Amygdala (tissue), 56 donors: ENCODE measurements at regions not wholly inside any gene's neighbourhood (a gene's known extent, or its start where the extent isn't known, plus 50 kb on each side); places are given as distances from the start of the nearest gene placed in this dataset.
"Not testable (repeated sequence)": the region's sequence is repeated elsewhere in the genome, so short reads cannot be mapped to it uniquely, and the experiment has no call there.

ENCODE experiments used
- DNase-seq, 56 donors: peaks; one replicate each; lab custom pipeline; 2025; lab: John Stamatoyannopoulos, UW

DNA sequence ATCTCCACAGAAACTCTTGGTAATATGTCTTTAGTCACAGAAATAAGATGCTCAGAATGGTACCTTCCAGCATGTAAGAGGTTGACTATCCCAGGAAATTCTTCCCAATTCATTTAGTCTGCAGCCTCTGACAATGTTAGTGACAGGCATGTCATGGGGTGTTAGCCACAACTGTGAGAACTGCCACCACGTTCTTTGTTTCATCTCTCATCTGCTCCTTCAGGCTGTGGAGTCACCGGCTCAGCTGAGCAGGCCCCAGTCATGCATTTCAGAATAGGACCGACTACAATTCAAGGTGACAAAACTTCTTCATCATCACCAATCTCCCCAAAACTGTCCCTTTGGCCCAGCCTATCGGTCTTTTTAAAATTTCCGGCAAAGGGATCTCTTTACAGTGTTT lies 167.5 kb downstream of the AKAIN1 start:
- no peak for DNase-seq

DNA sequence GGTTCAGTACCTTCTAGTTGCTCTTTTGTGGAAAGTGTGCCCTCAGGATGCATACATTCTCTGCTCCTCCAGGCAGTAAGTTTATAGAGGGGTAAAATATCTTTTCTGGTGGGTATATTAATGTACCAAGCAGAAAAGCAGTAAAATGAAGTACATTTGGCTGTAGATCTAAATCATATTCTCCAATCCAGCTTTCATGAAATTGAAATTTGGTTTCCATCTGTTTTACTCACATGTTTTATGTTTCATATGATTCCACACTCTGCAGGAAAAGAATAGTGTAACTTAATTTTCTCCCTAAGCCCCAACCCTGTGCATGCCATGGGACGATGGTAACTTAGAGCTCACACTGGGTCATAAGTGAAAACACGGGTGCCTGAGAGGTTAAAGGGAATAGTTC lies 172.3 kb downstream of the AKAIN1 start:
- no peak for DNase-seq

DNA sequence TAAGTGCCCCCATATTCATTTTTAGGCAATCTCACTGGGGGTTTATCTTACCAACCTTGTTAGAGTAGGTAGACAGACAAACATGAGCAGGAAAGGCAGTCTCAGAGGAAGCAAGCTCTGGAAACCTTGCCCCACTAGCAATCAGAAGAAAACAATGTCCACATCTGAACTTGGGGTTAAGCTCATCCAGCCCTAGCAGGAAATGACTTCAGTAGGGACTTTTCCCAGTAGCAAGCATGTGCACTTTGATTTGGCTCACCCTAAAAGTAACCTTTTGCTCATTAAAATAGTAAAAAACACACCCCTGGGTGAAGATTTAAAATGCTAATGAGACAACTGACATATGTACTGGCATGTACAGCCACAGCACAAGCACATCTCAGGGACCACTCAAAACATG lies 175.5 kb downstream of the AKAIN1 start:
- no peak for DNase-seq

DNA sequence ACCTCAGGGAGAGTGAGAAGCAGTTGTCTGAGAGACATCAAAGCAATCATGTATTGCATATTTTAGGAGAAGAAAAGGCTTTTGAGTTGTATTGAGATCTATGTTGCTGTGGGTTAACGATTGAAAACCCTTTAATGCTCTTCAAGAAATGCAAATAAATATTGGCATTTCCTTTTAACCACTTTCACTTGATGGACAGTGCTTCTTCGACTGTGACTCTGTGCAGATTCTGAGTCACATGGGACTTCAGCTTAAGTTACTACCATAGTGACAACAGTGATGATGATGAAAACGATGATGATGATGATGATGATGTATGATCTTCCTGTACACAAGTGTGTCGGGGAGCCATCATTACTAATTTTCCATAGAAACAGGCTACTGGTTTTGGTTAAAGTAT lies 181.8 kb downstream of the AKAIN1 start:
- DNase-seq = no peak

DNA sequence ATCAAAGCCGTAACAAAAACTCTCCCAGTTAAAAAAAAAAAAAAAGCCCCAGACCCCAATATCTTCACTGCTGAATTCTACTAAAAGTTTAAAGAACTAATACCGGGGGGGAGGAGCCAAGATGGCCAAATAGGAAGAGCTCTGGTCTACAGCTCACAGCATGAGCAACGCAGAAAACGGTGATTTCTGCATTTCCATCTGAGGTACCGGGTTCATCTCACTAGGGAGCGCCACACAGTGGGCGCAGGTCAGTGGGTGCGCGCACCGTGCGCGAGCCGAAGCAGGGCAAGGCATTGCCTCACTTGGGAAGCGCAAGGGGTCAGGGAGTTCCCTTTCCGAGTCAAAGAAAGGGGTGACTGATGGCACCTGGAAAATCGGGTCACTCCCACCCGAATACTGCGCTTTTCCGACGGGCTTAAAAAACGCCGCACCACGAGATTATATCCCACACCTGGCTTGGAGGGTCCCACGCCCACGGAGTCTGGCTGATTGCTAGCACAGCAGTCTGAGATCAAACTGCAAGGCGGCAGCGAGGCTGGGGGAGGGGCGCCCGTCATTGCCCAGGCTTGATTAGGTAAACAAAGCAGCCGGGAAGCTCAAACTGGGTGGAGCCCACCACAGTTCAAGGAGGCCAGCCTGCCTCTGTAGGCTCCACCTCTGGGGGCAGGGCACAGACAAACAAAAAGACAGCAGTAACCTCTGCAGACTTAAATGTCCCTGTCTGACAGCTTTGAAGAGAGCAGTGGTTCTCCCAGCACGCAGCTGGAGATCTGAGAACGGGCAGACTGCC lies 192.8 kb downstream of the AKAIN1 start:
- not testable (repeated sequence) for DNase-seq

DNA sequence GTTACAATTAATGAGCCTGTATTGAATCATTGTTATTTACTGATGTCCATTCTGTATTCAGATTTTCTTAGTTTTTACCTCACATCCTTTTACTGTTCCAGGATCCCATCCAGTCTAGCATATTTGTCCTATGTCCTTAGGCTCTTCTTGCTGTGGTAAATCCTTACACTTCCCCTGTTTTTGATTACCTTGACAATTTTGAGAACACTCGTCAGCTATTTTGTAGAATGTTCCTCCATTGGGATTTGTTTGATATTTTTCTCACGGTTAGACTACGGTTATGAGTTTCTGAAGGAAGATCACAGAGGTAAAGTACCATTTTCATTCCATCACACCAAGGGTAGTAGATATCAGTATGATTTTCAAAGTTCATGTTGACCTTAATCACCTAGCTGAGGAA lies 202.3 kb downstream of the AKAIN1 start:
- DNase-seq = no peak

DNA sequence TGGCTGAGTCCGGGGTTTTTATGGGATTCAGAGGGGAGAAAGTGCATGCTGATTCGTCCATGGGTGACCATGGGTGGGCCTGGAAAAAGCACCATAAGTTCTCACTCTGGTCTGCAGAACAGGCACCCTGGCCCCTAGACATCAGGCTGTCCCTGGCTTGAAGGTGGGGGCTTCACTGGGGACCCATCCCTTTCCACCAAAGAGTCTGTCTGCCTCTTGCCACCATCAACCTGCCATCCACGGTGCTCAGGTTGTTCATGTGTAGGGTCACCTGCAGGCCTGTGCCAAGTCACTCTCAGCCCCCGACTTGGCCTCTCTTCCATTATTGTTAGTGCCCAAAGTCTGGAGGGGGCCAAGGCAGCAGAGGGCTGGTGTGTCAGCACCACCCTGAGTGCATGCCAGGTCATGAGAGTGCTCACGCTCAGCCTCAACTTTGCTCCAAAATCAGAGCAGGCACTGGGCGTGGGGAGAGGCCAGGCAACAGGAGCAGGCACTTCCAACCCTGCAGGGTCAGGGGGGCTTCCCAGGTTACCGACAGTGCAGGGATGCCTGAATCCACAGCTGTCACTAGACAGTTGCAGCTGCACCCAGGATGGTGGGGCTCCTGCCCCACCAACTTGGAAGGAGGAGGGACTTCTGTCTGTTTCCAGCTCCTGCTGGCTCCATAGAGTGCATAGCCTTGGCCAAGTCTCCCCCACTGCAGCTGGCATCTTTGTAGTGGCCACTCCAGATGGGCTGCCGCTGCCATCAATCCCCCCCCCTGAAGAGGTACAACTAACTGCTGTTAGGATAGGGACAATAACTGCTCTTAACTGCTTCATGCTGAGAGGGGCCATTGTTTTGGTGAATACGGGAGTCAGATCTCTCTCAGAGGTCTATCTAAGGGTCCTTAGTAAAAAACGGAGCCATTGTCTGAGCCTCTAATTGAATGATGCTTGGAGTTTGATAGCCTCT lies 209.3 kb downstream of the AKAIN1 start:
- no peak for DNase-seq

DNA sequence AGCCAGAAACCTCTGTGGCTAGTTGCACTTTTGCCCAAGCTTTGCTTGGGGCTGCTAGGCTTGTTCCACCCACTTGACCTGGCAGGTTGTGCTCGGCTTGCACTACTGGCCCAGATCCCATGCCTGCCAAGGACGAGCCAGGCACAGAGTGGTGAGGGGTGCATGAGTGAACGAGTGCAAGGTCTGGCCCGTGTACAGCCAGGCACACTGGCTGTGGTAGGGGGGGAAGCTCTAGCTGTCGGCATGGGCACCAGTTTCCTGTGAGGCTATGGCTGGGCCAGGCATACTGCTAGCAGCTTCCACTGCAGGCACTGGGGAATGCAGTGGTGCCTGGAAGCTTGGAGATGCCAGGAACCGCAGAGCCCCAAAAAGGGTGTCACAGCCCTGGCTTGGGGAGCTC lies 210.4 kb downstream of the AKAIN1 start:
- no peak for DNase-seq

DNA sequence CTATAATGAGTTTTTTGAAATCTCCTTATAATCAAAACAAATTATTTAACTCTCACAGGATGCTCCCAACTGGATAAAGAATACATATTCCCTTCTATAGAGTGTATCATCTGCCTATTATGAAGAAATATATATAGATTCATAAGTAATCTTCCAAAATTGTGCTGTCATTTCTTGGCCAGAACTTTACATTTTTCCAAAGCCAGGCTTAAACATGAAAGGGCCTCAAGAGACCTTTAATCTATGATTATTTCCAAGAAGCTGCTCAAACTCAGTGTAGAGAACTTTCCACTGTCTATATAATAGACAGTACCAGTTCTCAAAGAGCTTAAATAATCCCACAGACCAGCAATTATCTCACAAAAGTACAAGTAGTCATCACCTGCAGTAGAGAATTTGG lies 211.0 kb downstream of the AKAIN1 start:
- DNase-seq = no peak

DNA sequence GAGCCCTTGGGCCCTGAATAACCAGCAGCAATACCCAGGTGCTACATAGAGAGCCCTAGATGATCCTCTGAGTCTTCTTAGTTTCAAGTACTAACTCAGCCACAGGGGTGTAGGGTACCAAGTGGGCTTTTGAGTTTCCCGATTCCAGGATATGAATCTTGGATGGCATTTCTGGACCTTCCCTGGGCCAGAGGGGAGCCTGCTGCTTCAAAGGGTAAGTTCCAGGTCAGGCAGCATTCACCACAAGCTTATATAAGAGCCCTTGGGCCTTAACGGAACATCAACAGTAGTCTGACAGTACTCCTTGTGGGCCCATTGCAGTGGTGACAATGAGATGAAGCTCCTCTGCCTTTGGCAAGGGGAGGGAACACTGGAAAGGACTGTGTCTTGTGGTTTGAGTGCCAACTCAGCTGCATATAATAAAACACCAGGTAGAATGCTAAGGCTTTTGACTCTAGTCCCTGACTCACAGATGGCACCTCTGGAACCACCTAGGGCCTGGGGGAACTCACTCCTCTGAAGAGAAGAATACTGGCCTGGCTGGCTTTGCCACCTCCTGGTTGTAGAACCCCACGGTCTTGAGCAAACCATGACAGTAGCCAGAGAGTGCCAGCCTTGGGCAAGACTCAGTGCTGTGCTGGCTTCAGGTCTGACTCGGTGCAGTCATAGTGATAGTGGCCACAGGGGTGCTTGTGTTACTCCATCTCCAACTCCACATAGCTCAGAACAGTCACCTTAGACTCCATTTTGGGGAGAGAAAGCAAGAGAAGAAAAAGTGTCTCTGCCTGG lies 235.7 kb downstream of the AKAIN1 start:
- no peak for DNase-seq

DNA sequence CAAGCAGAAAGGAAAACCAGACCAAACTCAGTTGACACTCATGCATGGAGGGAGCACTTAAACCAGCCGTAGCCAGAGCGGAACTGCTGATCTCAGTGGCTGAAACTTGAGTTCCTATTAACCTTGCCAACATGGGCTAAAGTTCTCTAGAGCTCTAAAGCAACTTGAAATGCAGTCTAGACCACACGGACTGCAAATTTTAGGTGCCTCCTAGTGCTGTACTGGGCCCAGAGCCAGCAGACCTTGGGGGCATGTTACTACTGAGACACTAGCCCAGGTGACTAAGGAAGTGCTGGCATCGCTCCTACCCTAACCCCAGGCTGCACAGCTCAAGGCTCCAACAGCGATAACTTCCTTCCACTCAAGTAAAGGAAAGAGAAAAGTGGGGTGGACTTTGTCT lies 236.5 kb downstream of the AKAIN1 start:
- no peak for DNase-seq

DNA sequence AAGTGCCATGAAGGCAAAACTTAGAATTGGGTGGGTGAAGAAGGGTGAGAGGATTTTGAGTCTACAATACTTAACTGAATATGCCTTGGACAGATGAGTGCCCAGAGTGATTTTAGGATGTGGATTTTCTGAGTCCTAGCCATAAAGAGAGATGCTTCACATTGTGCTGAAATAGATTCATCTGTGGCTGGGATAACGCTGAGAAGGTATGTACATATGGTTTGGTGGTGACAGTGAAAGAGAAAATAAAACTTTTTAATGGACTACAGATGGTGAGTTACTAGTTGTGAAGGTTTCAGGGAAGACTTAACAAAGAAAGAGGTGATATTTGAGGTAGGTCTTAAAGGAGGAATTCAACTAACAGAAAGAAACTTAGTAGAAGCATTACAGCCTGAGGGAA lies 265.8 kb downstream of the AKAIN1 start:
- DNase-seq = no peak

DNA sequence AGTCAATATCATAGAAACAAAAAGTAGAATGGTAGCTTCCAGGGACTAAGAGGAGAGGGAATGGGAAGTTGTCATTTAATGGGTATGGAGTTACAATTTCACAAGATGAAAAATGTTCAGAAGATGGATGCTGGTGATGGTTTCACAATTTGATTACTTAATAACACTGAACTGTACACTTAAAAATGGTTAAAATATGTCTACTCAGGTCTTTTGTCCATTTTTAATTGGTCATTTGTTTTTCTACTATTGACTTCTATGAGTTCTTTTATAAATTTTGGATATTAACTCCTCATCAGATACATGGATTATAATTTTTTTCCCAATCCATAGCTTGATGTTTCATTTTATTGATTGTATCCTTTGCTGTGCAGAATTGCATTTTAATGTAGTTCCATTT lies 275.5 kb downstream of the AKAIN1 start:
- DNase-seq = no peak

DNA sequence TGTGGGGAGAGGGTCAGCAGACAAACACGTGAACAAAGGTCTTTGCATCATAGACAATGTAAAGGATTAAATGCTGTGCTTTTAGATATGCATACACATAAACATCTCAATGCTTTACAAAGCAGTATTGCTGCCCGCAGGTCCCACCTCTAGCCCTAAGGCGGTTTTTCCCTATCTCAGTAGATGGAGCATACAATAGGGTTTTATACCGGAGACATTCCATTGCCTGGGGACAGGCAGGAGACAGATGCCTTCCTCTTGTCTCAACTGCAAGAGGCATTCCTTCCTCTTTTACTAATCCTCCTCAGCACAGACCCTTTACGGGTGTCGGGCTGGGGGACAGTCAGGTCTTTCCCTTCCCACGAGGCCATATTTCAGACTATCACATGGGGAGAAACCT lies 279.5 kb downstream of the AKAIN1 start:
- DNase-seq = not testable (repeated sequence)

DNA sequence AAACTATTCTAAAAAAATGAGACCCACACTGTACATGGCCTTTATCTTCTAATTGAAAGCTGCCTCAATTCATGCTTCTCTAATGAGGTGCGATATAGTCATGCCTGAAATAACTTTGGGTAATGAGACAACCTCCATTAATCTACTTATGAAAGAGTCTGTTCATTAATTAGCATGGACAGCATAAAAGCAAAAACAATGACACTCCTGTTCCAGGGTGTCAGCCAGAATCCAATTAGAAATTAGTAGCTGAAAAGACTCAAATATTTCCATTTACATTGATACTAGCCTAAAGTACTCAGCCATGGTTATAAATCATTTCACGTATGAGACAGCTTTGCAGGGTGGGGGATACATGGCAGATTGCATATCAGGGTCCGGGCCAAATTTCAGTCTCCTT lies 288.7 kb downstream of the AKAIN1 start:
- DNase-seq = peak in 1 of 56 donors; percentile 1

DNA sequence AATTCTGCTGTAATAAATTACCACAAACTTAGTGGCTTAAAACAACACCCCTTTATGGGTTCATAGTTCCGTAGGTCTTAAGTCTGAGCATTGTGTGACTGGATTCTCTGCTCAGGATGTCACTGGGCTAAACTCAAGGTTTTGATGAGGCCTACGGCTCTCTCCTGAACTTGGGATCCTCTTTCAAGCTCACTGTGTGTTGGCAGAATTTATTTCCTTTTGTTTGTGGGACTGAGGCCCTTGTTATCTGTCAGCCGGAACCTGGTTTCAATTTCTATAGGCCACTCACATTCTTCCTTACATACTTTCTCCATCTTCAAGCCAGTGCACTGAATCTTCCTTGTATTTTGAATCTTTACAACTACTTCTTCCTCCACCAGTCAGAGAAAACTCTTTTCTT lies 290.2 kb downstream of the AKAIN1 start:
- no peak for DNase-seq

DNA sequence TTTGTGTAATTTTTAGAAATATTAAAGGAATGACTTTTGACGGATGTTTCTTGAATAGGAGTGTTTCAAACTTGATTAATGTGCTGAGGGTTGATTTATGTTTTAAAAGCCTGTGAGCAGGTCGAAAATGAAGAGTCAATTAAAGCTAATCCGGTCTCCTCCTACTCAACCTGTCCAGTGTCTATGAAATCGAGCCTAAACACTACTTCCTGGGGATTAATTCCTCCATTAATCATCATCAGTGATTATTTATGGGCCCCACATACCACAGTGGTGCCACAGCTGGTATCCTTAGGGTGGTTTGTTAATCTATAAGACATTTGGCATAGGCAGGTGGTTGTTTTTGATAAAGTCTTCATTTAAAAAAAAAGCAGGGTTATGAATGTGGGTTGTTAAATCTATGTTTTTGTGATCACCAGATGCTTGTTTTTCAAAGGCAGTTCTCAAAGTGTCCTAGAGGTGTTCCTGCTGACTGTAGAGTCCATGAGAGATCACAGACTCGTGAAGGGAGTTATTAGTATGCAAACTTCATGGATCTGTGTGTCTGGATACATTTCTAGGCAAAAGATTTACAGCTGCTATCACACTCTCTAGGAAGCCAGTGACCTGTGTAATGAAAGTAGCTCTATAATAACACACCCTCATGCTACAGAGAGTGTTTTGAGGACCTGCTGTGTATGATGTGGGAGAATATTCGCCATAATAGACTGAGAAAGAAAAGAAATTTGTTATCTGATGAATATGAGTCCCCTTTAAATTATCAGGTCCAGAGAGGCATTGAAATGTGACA lies 308.6 kb downstream of the AKAIN1 start:
- DNase-seq = no peak

DNA sequence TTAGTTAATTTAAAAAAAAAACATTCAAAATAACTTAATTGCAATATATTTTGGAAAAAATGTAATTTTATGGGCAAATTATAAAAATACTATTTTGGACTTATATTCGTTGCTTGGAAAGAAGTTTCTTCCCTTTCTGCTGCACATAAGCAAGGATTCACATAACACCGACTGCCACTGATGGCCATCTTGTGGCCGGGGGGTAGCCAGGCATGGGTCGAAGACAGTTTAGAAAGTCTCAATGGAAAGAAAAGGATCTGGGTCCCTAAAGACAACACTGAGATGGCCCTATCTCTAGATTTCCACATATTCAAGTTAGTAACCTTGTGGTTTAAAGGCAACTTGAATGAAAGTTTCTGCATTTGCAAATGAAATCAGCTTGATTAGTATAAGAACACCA lies 318.6 kb downstream of the AKAIN1 start:
- DNase-seq = no peak

DNA sequence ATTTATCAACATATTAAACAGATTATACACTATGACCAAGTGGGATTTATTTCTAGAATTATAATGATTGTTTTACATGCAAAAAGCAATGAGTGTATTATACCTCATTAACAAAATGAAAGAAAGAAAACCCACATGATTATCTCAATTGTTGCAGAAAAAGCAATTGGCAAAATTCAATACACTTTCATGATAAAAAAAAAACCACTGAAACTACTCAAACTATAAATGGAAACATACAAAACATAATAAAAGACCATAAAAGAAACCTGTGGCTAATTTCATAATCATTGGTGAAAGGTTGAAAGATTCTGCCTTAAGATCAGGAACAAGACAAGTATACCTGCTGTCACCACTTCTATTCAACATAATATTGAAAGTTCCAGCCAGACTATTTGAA lies 325.9 kb downstream of the AKAIN1 start:
- DNase-seq = no peak

DNA sequence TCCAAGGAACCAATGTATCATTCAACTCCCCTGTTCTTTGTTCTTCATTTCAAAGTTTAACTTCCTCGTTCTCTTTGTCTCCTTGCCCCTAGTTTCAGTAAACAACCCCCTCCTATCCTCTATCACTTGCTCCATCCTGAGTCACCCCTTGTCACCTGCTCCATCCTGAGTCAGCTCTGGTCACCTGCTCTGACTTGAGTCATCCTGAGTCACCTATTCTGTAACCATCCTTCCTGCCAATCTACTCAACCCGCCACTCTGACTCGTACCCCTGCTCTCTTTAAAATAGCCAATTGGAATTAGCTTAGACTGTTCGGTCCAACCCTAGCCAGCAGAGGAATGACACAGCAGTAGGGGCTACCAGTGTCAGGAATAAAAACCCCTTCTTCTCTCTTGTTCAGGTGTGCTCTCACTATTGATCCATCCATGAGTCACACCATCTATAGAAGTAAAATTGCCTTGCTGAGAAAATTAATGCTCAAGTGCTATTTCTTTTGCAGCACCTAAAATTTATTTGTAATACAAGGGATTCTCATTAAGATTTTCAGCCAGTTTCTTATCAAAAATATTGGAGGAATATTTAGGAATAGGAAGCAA lies 326.8 kb downstream of the AKAIN1 start:
- no peak for DNase-seq
